Sigmoid colon (tissue), 6 donors: ENCODE measurements at regions not wholly inside any gene's neighbourhood (a gene's known extent, or its start where the extent isn't known, plus 50 kb on each side); places are given as distances from the start of the nearest gene placed in this dataset.

Source experiments
- DNase-seq: peaks from one replicate; pipeline ENCODE4 v3.0.0-alpha.2; 2019
- H3K27ac ChIP-seq, 4 donors: fragments of 200-600 bp; sonication (generic); one replicate each; pipeline ENCODE4 v1.5.1; 2016 to 2019; ENCODE audit warnings: mild to moderate bottlenecking in 1 of 4
- H3K27me3 ChIP-seq, 3 donors: fragments of 200-600 bp; sonication (generic); one replicate each; pipeline ENCODE4 v1.5.1; 2019; ENCODE audit warnings: mild to moderate bottlenecking in 1 of 3
- H3K36me3 ChIP-seq, 4 donors: fragments of 200-600 bp; sonication (generic); one replicate each; pipeline ENCODE4 v1.5.1; 2016 to 2019
- H3K4me1 ChIP-seq, 4 donors: fragments of 200-600 bp; sonication (generic); one replicate each; pipeline ENCODE4 v1.5.1; 2017 to 2019
- H3K4me3 ChIP-seq, 4 donors: fragments of 200-600 bp; sonication (generic); one replicate each; pipeline ENCODE4 v1.5.1; 2017 to 2019; ENCODE audit warnings: mild to moderate bottlenecking in 2 of 4, moderate library complexity in 1 of 4
- H3K9me3 ChIP-seq, 4 donors: fragments of 200-600 bp in 3 of 4; sonication (generic) in 3 of 4; one replicate each; pipeline versions ENCODE4 v1.5.1 to v1.6.1; 2013 to 2019
- CTCF ChIP-seq, 4 experiments: fragments of 450-650 bp in 3 of 4; fragments of 200-600 bp in 1 of 4; IDR thresholded peaks; one replicate each; pipeline ENCODE4 v1.5.1; 2016 to 2019; ENCODE audit warnings: antibody characterized with exemption in 4 of 4, mild to moderate bottlenecking in 3 of 4, moderate library complexity in 2 of 4
- EP300 ChIP-seq, 4 donors: sonication (generic); formaldehyde crosslinking; IDR thresholded peaks; one replicate each; pipeline ENCODE4 v1.6.1; 2017; ENCODE audit warnings: antibody characterized with exemption in 4 of 4
- POLR2A ChIP-seq, 2 donors: fragments of 450-650 bp; IDR thresholded peaks; one replicate each; pipeline ENCODE4 v1.6.1; 2016; ENCODE audit warnings: antibody characterized with exemption in 2 of 2, mild to moderate bottlenecking in 2 of 2, moderate library complexity in 2 of 2
- POLR2AphosphoS5 ChIP-seq, 4 donors: sonication (generic); formaldehyde crosslinking; IDR thresholded peaks; one replicate each; pipeline ENCODE4 v1.6.1; 2017; ENCODE audit warnings: antibody characterized with exemption in 4 of 4
- WGBS, 2 donors: extraction: QIAGEN DNeasy Blood & Tissue Kit; methylation state at CpG; one replicate each; pipeline ENCODE4 v1.1.7; 2013; 5-methylcytosine and 5-hydroxymethylcytosine counted together
- intact Hi-C: fragments of 100-400 bp; cut with DNase I; formaldehyde crosslinking; loops from one replicate; pipeline ENCODE4 v1.15.1; 2023
- donor health status: healthy with polysubstance abuse.
- donor health status: healthy.

GRCh38 chr4:30783751-30784150, 63.6 kb downstream of the PCDH7 start:
- no peak for TF ChIP-seq CTCF (IDR thresholded peaks at IDR 0.05)
- no peak for TF ChIP-seq POLR2A (IDR thresholded peaks at IDR 0.05)
- TF ChIP-seq EP300 (IDR thresholded peaks at IDR 0.05) = no peak
- TF ChIP-seq POLR2AphosphoS5 (IDR thresholded peaks at IDR 0.05) = no peak
- H3K9me3 ChIP-seq = no peaks in the 10 kb centered on the region
- H3K27ac ChIP-seq = no peak overlapping the region
- no peak for DNase-seq
- no peaks in the 10 kb centered on the region for H3K27me3 ChIP-seq
- H3K4me3 ChIP-seq = no peak overlapping the region
- H3K36me3 ChIP-seq = no peaks in the 10 kb centered on the region
- intact Hi-C loops = no loop called here
- peaks cover 0 to 13% (median 10%) of the 10 kb centered on the region in 4 donors for H3K4me1 ChIP-seq

- H3K27ac ChIP-seq = no peak overlapping the region
- intact Hi-C loops = no loop called here
- TF ChIP-seq EP300 (IDR thresholded peaks at IDR 0.05) = no peak
- TF ChIP-seq POLR2A (IDR thresholded peaks at IDR 0.05) = no peak
- TF ChIP-seq CTCF (IDR thresholded peaks at IDR 0.05) = no peak
- TF ChIP-seq POLR2AphosphoS5 (IDR thresholded peaks at IDR 0.05) = no peak
- H3K4me3 ChIP-seq = no peak overlapping the region
- H3K4me1 ChIP-seq = peaks cover 0 to 20% (median 13%) of the 10 kb centered on the region in 4 donors
- H3K27me3 ChIP-seq = no peaks in the 10 kb centered on the region
- H3K36me3 ChIP-seq = no peaks in the 10 kb centered on the region
- no peaks in the 10 kb centered on the region for H3K9me3 ChIP-seq
- DNase-seq = no peak
- 5 to 20% methylated on average over 2 of the region's 2 CpGs for WGBS, 2 donors
Observed at GRCh38 chr4:30789219-30789671, 69.1 kb downstream of the PCDH7 start.

- H3K27me3 ChIP-seq = no peaks in the 10 kb centered on the region
- peaks cover 0 to 20% (median 13%) of the 10 kb centered on the region in 4 donors for H3K4me1 ChIP-seq
- H3K4me3 ChIP-seq = no peak overlapping the region
- no peak for DNase-seq
- no peaks in the 10 kb centered on the region for H3K36me3 ChIP-seq
- intact Hi-C loops = no loop called here
- no peaks in the 10 kb centered on the region for H3K9me3 ChIP-seq
- WGBS, 2 donors = 93 to 97% methylated on average over 1 of the region's 1 CpG
- no peak overlapping the region for H3K27ac ChIP-seq
- no peak for TF ChIP-seq EP300 (IDR thresholded peaks at IDR 0.05)
- TF ChIP-seq POLR2A (IDR thresholded peaks at IDR 0.05) = no peak
- no peak for TF ChIP-seq CTCF (IDR thresholded peaks at IDR 0.05)
- TF ChIP-seq POLR2AphosphoS5 (IDR thresholded peaks at IDR 0.05) = no peak
Observed at GRCh38 chr4:30790123-30790522, 70.0 kb downstream of the PCDH7 start.

- TF ChIP-seq POLR2AphosphoS5 (IDR thresholded peaks at IDR 0.05) = no peak
- H3K27ac ChIP-seq = no peak overlapping the region
- WGBS, 2 donors = 79 to 86% methylated on average over 4 of the region's 4 CpGs
Observed at GRCh38 chr4:30790998-30791397, 70.8 kb downstream of the PCDH7 start.

GRCh38 chr4:30792601-30793000, 72.4 kb downstream of the PCDH7 start:
- 89 to 91% methylated on average over 3 of the region's 3 CpGs for WGBS, 2 donors
- intact Hi-C loops = no loop called here
- no peaks in the 10 kb centered on the region for H3K9me3 ChIP-seq
- H3K4me1 ChIP-seq = peaks cover 0 to 7% (median 3%) of the 10 kb centered on the region in 4 donors
- TF ChIP-seq EP300 (IDR thresholded peaks at IDR 0.05) (no peak), POLR2A (IDR thresholded peaks at IDR 0.05) (no peak), CTCF (IDR thresholded peaks at IDR 0.05) (no peak), POLR2AphosphoS5 (IDR thresholded peaks at IDR 0.05) (no peak)
- DNase-seq = no peak
- H3K4me3 ChIP-seq = no peak overlapping the region
- H3K27ac ChIP-seq = no peak overlapping the region
- no peaks in the 10 kb centered on the region for H3K36me3 ChIP-seq
- no peaks in the 10 kb centered on the region for H3K27me3 ChIP-seq

More at GRCh38 chr4:30790998-30791397, 70.8 kb downstream of the PCDH7 start:
- H3K9me3 ChIP-seq = no peaks in the 10 kb centered on the region
- no peaks in the 10 kb centered on the region for H3K27me3 ChIP-seq
- H3K36me3 ChIP-seq = no peaks in the 10 kb centered on the region
- peaks cover 0 to 13% (median 6%) of the 10 kb centered on the region in 4 donors for H3K4me1 ChIP-seq
- no peak for DNase-seq
- intact Hi-C loops = no loop called here
- no peak overlapping the region for H3K4me3 ChIP-seq
